GM18951 (cell line): ENCODE measurements at regions not wholly inside any gene's neighbourhood (a gene's known extent, or its start where the extent isn't known, plus 50 kb on each side); places are given as distances from the start of the nearest gene placed in this dataset.

ENCODE experiments used
- POLR2A ChIP-seq: IDR thresholded peaks from 4 replicates; pipeline ENCODE4 v1.6.1; 2011; ENCODE audit warnings: mild to moderate bottlenecking; ENCODE audit not compliant: insufficient read length, insufficient read depth; ENCODE audit errors: extremely low read depth
- in situ Hi-C: fragments of 300-500 bp; cut with MboI; formaldehyde crosslinking; loops from one replicate; pipeline ENCODE4 v1.12.0; 2022; ENCODE audit warnings: low sequenced_read_pairs, mixed read lengths, inconsistent platforms; ENCODE audit not compliant: unreplicated experiment

DNA sequence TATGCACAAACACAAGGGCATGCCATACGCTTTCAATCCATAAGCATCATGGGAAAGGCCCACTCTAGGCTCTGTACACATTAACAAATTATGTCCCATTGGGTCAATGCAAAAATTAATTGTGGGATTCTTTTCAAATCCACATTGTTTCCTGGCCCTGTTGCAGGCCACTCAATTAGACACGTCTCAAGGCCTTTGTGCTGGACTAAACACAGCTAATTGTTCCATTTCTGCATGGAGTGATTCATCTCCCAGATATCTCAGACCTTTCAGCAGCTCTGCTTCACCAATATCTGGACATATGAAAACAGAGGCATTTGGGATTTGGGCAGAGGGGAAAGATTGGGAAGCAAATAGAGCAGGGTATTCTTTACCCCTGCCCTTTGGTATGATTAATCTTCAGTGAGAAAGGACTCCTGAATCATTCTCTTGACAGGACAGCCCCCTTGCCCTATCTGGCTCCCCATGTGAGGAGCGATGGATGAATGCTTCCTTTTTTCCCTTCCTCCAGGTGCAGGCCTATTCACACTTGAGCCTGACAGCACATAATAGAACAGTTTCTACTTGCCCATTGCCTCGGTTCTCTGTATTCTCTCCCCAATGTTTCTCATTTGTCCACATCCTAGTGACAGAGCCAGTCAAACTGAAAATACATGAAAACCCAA is 547.6 kb downstream of the HAO1 start:
- no peak for TF ChIP-seq POLR2A
- in situ Hi-C loops: no loop called here

DNA sequence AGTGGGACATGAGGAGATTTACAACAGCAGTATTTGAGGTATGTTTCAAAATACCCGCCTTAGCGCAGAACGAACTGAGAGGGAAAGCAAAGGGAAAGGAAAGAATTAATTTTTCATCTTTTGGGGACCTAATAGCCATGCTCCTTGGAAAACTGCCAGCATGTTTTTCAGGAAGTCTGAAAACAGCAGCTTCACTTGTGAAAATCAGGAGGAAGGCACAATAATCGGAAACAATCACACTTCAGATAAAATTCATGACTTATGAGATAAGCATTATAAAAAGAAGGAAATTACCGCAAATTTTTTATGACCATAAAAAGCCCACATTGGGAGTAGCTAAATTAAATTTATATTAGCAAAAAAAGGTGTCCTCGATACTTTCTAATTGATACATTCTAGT is 541.1 kb downstream of the HAO1 start:
- in situ Hi-C loops: no loop called here
- TF ChIP-seq POLR2A: no peak

DNA sequence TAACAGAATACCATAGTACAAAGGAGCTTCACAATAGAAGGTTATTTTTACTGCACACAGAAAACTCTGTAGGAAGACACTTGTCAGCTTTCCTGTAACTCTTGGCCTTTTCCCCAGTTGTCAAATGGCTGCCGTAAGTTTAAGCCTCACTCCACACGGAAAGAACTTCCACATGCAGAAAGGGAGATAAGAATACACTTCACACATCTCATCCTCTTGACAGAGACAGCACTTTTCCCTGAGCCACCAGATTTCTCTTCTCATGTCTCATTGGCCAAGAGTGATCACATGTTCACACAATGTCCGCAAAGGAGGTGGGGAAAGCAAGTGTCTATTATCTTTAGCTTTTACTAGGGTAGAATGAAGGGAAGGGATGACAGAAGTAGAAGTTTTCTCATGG is 540.7 kb downstream of the HAO1 start:
- TF ChIP-seq POLR2A: no peak
- in situ Hi-C loops: no loop called here

DNA sequence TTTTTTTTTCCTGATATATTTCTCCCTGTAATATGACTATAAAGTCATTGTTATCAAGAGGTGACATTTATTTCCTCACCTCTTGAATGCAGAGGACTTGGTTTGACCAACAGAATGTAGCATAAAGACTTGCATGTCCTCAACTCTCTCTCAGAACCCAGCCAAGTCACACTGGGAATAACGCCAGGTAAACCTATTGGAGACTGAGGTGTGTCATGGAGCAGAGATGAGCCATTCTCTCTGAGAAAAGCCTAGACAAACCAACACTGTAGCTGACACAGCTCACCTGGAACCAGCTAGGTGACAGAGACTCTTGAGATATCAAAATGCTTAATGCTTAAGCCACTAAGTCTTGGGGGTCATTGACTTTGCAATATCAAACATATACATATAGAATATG is 533.6 kb downstream of the HAO1 start:
- in situ Hi-C loops: no loop called here
- TF ChIP-seq POLR2A: no peak

DNA sequence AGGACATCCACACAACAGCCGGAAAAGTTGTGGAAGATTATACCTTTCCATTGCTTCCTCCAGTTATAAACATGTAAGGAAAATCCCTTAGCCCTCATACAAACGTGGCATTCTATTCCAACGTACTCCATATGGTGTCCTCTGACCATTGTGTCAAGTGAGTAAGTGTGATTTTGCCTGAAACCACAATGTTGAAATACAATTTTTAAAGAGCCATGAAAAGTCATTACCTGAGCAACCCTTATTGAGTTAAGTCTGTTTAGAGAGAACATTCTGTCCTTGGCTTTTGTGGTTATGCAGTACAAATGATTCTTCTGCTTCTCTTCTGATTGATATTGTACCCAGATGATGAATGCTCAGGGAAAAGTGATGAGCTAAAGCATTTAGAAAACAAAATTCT is 530.1 kb downstream of the HAO1 start:
- TF ChIP-seq POLR2A: no peak
- in situ Hi-C loops: no loop called here

DNA sequence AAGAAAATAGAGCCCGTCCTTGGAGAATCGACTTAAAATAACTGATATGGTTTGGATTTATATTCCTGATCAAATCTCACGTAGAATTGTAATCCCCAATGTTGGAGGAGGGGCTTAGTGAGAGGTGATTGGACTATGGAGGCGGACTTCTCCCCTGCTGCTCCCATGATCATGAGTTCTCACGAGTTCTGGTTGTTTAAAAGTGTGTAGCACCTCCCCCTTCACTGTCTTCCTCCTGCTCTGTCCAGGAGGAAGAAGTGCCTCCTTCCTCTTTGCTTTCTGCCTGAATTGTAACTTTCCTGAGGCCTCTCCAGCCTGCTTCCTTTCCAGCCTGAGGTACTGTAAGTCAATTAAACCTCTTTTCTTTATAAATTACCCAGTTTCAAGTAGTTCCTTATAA is 529.2 kb downstream of the HAO1 start:
- in situ Hi-C loops: no loop called here

DNA sequence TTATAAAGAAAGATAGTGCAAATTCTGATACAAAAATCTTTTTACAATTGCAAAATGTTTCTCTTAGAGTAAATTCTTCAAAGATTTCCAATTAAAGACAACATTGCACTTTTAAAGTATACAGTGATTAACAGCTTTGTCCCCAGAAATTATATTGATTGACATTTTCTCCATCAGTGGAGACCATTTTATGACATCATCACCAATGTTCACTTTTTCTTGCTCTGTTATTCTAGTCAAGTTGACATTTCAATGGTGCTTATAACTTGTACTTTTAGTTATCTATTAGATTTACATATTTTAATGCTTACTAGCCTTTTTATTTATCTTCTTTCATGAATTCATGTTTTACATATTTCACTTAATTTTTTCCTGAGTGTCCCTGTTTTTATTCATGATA is 524.8 kb downstream of the HAO1 start:
- in situ Hi-C loops: no loop called here
- no peak for TF ChIP-seq POLR2A

More for the DNA sequence above, 529.2 kb downstream of the HAO1 start:
- no peak for TF ChIP-seq POLR2A

DNA sequence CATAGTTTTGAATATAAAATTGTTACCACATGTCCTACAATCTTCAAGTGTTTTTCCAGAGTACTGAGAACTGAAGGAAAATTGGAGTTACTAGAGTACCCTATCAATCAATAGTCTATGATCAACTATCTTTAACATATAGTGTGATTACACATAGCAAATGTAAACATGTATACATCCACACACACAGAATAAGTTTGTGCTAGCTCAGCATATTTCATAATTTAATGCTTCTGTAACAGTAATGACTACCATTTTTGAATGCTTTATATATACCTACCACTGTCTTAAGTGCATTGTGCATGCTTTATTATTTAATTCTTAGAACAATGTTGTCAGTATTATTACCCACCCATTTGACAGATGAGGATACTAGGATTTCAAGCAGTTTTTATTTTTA is 523.9 kb downstream of the HAO1 start:
- no peak for TF ChIP-seq POLR2A
- in situ Hi-C loops: no loop called here

DNA sequence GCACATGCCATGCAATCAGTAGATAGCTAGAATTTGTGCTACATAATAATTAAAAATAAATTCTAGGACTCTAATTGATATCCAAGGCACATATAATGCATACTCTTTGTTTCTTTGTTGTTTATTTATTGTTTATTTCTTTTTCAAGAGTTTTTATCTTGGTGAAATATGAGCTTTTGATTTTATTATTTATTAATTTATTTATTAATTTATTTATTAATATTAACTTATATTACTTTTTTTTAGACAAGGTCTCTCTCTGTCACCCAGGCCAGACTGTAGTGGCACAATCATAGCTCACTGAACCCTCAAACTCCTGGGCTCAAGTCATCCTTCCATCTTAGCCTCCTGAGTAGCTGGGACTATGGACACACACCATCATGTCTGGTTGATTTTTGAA is 519.9 kb downstream of the HAO1 start:
- TF ChIP-seq POLR2A: no peak
- in situ Hi-C loops: no loop called here

DNA sequence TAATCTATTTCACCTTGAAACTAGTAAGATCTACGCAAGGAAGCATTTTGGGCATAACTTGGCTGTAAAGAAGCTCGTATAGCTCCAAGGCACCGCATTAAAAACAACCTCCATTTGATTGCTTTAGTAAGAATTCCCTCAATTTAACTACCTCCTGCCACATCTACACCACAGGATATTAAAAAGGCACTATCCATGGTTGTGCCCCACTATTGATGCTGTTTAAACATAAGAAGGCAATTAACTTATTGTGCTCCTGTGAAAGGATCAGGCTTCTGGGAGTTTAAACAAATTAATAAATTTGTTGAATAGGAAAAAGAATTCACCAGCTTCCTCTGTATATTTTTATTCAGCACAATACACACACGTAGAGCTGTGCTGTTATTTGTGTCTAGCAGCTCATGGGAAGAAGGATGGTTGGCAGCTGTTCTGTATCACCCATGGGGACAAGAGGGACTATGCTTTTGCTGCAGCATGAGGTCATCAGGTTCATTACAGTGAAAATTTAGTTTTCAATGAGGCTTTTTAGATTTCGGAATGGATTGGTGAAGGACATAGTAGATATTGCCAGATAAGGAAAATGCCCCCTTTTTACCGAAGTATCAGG is 513.3 kb downstream of the HAO1 start:
- TF ChIP-seq POLR2A: no peak
- in situ Hi-C loops: no loop called here

DNA sequence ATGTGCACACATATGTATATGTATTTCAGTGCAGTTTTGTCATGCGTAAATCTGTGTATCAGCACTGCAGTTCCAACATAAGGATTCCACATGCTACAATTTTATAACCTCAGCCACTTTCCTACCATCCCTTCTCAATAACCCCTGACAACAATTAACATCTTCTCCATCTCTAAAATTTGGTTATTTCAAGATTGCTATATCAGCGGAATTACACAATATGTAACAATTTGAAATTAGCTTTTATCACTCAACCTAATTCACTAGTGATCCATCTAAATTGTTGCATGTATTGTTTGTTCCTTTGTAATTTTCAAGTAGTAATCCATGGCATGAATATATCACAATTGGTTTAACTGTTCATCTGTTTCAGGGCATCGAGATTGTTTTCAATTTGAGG is 511.3 kb downstream of the HAO1 start:
- TF ChIP-seq POLR2A: no peak
- in situ Hi-C loops: no loop called here

DNA sequence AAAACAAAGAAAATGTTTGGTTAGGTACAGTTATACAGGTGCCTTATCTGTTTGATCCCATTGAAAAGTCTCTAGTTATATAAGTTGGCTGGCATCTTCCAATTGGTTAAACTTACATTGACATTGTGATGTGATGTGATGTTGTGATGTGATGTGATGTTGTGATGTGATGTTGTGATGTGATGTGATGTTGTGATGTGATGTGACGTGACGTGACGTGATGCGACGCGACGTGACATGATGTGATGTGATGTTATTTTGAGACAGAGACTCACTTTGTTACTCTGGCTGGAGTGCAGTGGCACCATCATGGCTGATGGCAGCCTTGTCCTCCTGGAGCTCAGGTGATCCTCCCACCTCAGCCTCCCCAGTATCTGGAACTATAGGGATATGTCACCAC is 507.6 kb downstream of the HAO1 start:
- no peak for TF ChIP-seq POLR2A

DNA sequence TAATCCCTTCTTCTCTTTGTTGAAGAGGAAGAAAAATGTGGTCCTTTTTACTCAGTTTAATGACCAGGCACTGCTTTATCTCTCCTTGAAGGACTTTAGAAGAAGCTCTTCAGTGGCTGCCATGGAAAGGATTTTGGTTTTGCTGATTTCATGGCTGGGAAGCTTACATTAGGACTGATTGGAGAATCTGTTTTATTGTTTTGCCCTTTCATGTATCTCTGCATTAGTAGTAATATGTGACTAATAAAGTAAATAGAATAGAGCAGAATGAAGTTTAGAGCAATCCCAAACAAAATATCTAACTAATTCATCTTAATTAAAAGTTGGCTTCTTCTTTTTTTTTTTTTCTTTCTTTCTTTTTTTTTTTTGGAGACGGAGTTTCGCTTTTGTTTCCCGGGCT is 502.9 kb downstream of the HAO1 start:
- no peak for TF ChIP-seq POLR2A
- in situ Hi-C loops: no loop called here

More for the DNA sequence above, 507.6 kb downstream of the HAO1 start:
- in situ Hi-C loops: no loop called here

DNA sequence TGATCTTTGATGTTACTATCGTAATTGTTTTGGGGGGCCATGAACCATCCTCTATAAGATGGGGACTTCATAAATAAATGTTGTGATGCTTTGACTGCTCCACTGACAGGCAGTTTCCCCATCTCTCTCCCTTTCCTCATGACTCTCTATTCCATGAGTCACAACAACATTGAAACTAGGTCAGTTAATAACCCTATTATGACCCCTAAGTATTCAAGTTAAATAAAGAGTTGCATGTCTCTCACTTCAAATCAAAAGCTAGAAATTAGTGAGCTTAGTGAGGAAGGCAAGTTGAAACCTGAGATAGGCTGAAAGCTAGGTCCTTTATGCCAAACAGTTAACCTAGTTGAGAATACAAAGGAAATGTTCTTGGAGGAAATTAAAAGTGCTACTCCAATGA is 491.0 kb downstream of the HAO1 start:
- in situ Hi-C loops: no loop called here
- TF ChIP-seq POLR2A: no peak

DNA sequence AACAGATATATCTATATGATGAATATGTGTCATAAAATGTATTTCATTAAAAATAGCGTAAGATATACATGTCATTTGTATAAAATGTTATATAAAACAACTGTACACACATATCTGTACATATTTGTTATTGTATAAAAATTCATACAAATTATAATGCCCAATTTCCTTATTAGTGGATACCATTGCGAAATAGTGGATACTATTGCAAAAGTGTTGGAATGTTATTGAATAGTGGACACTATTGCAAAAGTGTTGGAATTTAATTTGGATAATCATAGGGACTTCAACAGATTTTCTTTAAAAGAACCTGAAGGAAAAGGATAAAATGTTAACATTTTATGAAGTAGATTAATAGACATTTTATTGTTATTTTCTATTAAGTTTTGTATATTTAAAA is 487.4 kb downstream of the HAO1 start:
- in situ Hi-C loops: no loop called here
- TF ChIP-seq POLR2A: no peak

DNA sequence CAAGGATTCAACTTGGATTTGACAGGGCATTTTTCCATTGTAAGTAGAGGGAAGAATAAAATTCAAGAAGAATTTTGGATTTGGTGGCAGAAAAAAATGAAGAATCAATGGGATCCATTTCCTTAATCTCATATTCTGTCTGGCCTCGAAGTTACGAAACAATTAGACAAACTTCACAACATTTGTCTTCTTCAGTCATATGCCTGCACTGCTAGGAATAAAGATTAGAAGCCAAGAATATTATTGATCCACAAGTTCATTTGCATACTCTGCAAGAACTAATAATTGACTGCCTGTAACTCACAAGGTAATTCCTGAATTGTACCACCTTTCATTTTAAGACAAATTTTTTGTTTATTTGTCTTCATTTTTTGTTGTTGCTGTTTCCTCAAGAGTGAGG is 486.2 kb downstream of the HAO1 start:
- in situ Hi-C loops: no loop called here
- no peak for TF ChIP-seq POLR2A
